Naive B cell (primary cell): ENCODE measurements at regions not wholly inside any gene's neighbourhood (a gene's known extent, or its start where the extent isn't known, plus 50 kb on each side); places are given as distances from the start of the nearest gene placed in this dataset.

ENCODE experiments used
- ATAC-seq, 2 donors: fragments of 150-1000 bp; cut with Tn5 transposase; 2 replicates each; pipeline ENCODE4 v1.10.0; 2021; ENCODE audit warnings: low read depth in 2 of 2, mild to moderate bottlenecking in 2 of 2, moderate library complexity in 2 of 2
- DNase-seq: peaks from one replicate; pipeline ENCODE4 v3.0.0; 2022
- H3K27ac Mint-ChIP-seq, 6 donors: one replicate each; pipeline ENCODE4 v1.8.0; 2020 to 2022; ENCODE audit warnings: mild to moderate bottlenecking in 6 of 6, mixed read lengths in 6 of 6, moderate library complexity in 5 of 6, inconsistent platforms in 2 of 6
- H3K27me3 Mint-ChIP-seq, 3 donors: one replicate each; pipeline ENCODE4 v1.8.0; 2021 to 2022; ENCODE audit warnings: mixed read lengths in 3 of 3, mild to moderate bottlenecking in 1 of 3
- H3K36me3 Mint-ChIP-seq, 2 donors: one replicate each; pipeline ENCODE4 v1.8.0; 2020 to 2022; ENCODE audit warnings: mixed read lengths in 2 of 2, inconsistent platforms in 1 of 2, mild to moderate bottlenecking in 1 of 2
- H3K4me1 Mint-ChIP-seq, 3 donors: one replicate each; pipeline ENCODE4 v1.8.0; 2020 to 2022; ENCODE audit warnings: mixed read lengths in 3 of 3, inconsistent platforms in 1 of 3, mild to moderate bottlenecking in 1 of 3, moderate library complexity in 1 of 3
- H3K4me3 Mint-ChIP-seq, 8 donors: one replicate each; pipeline ENCODE4 v1.8.0; 2020 to 2022; ENCODE audit warnings: mild to moderate bottlenecking in 8 of 8, mixed read lengths in 8 of 8, moderate library complexity in 8 of 8, inconsistent platforms in 2 of 8
- H3K9me3 Mint-ChIP-seq, 7 donors: one replicate each; pipeline ENCODE4 v1.8.0; 2020 to 2022; ENCODE audit warnings: mixed read lengths in 7 of 7, mild to moderate bottlenecking in 5 of 7, inconsistent platforms in 2 of 7, moderate library complexity in 1 of 7

- ATAC-seq (no peak), DNase-seq (no peak)
- Mint-ChIP-seq H3K27ac (no peak overlapping the region), H3K9me3 (peaks cover 0 to 7% (median 0%) of the 10 kb centered on the region in 7 donors), H3K36me3 (no peaks in the 10 kb centered on the region), H3K4me1 (no peaks in the 10 kb centered on the region), H3K27me3 (peaks cover 17 to 47% (median 29%) of the 10 kb centered on the region in 3 donors), H3K4me3 (no peak overlapping the region)
Measured at GRCh38 chr1:34693081-34693480, 61.8 kb upstream of the GJB5 start.

- no peak overlapping the region for H3K4me3 Mint-ChIP-seq
- H3K36me3 Mint-ChIP-seq: no peaks in the 10 kb centered on the region
- ATAC-seq (no peak), DNase-seq (no peak)
- H3K9me3 Mint-ChIP-seq: peaks cover 0 to 7% (median 0%) of the 10 kb centered on the region in 7 donors
- peaks cover 13 to 53% (median 20%) of the 10 kb centered on the region in 3 donors for H3K27me3 Mint-ChIP-seq
- H3K4me1 Mint-ChIP-seq: no peaks in the 10 kb centered on the region
- no peak overlapping the region for H3K27ac Mint-ChIP-seq
Measured at GRCh38 chr1:34694383-34694782, 60.5 kb upstream of the GJB5 start.

DNA sequence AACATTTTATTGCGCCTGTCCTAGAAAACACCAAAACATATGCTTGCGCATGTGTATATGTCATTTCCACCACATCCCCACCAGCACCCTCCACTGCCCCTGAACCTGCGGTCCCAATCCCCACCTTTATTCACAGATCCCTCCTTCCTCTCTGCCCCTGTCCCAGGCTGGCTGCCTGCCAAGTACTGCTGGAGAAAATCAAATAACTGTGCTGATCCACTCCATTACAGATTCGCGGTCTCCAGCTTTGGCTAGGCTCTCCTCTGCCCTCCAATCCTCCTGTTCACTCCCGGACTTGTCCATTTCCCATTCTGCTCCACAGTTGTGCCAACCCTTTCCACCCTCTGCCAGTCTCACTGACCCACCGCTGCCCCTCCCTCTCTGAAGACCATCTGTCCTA, 59.3 kb upstream of the GJB5 start:
- Mint-ChIP-seq H3K27ac (no peak overlapping the region), H3K9me3 (peaks cover 0 to 7% (median 0%) of the 10 kb centered on the region in 7 donors), H3K4me1 (no peaks in the 10 kb centered on the region), H3K36me3 (no peaks in the 10 kb centered on the region), H3K4me3 (no peak overlapping the region), H3K27me3 (peaks cover 6 to 43% (median 17%) of the 10 kb centered on the region in 3 donors)
- ATAC-seq (no peak), DNase-seq (no peak)

GRCh38 chr1:34696230-34696629, 58.6 kb upstream of the GJB5 start:
- Mint-ChIP-seq H3K4me3 (no peak overlapping the region), H3K4me1 (no peaks in the 10 kb centered on the region), H3K27ac (no peak overlapping the region), H3K36me3 (no peaks in the 10 kb centered on the region), H3K9me3 (peaks cover 0 to 7% (median 0%) of the 10 kb centered on the region in 7 donors), H3K27me3 (peaks cover 6 to 38% (median 14%) of the 10 kb centered on the region in 3 donors)
- DNase-seq: no peak
- ATAC-seq: no peak

DNA sequence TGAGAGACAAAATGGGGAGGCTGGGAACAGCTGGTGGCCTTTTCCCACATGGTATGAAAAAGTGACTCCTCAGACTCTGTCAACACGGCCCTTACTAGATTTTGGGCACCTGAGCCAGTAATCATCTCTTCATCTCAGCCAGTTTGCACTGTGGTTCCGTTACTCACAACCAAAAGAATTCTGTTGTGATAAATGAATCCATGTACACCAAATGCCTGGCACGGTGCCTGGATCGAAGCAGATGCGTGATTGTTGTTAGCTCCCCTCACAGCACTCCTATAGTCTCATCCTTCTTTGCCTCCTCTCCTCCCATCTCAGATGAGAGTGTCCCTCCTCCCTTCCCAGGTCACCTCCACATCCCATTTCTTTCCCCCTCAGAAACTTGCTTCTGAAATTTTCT, 57.9 kb upstream of the GJB5 start:
- Mint-ChIP-seq H3K4me3 (no peak overlapping the region), H3K27ac (no peak overlapping the region)

DNA sequence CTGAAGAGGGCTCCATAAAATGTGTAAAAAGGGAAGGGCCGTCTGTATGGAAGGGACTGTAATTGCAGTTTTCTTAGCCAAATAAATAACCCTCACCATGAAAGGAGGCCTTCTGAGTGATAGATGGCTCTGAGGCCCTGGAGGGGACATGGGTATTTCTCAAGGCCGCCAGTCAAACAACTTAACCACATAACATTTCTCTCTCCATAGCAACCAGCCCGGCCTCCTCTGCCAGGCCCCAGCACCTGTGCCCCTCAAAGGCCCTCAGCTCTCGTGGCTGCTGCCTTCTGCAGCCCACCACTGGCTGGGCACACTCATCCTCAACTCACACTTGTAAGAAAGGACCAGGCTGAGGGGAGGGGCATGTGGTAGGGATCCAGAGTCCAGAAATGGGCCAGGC, 57.0 kb upstream of the GJB5 start:
- ATAC-seq (no peak), DNase-seq (no peak)
- Mint-ChIP-seq H3K27ac (no peak overlapping the region), H3K4me3 (no peak overlapping the region), H3K4me1 (no peaks in the 10 kb centered on the region), H3K36me3 (no peaks in the 10 kb centered on the region), H3K9me3 (peaks cover 0 to 7% (median 0%) of the 10 kb centered on the region in 7 donors), H3K27me3 (peaks cover 6 to 38% (median 9%) of the 10 kb centered on the region in 3 donors)

More for the DNA sequence above, 57.9 kb upstream of the GJB5 start:
- no peak for ATAC-seq
- Mint-ChIP-seq H3K36me3 (no peaks in the 10 kb centered on the region), H3K4me1 (no peaks in the 10 kb centered on the region), H3K9me3 (peaks cover 0 to 7% (median 0%) of the 10 kb centered on the region in 7 donors), H3K27me3 (peaks cover 6 to 38% (median 9%) of the 10 kb centered on the region in 3 donors)
- no peak for DNase-seq

DNA sequence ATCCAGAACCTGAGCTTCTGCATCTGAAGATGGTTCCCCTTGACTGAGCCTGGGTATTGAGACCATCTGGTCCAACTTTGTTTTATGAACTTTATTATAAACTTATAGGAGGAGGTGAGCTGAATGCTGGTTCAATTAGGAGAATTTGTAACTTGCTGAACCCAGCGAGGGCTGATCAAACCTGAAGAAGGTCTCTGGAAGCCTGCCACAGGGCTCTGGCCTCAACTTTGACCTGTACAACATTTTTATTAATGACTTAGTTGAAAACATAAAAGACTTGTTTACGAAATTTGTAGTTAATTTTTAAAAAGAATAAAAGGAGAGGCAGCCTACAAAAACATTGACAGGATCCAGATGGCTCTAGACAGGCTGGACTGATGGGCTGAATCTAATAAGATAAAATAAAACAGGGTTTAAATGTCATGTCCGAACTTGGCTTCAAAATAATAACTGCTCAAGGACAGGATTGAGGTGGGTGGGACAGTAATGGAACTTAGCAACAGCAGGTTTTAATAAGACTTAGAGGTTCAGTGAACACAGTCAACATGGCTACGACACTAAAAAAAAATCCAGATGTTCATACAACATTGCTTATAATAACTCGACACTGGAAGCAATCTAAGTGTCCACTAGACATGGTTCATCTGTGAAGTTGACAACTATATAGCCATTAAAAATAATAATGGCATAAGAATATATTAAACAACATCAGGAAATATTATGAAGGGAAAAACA, 53.4 kb upstream of the GJB5 start:
- Mint-ChIP-seq H3K36me3 (no peaks in the 10 kb centered on the region), H3K27me3 (peaks cover 7 to 51% (median 8%) of the 10 kb centered on the region in 3 donors), H3K27ac (no peak overlapping the region), H3K4me3 (no peak overlapping the region), H3K4me1 (no peaks in the 10 kb centered on the region), H3K9me3 (peaks cover 0 to under 1% (median 0%) of the 10 kb centered on the region in 7 donors)
- ATAC-seq (no peak), DNase-seq (no peak)
